DOHH2 (cell line): ENCODE measurements at regions not wholly inside any gene's neighbourhood (a gene's known extent, or its start where the extent isn't known, plus 50 kb on each side); places are given as distances from the start of the nearest gene placed in this dataset.

Source experiments
- H3F3A ChIP-seq: fragments of 200-600 bp; sonication (generic), shearing (Covaris generic); 2 replicates; pipeline ENCODE4 v1.6.0; 2016; ENCODE audit warnings: antibody characterized with exemption, mild to moderate bottlenecking; ENCODE audit not compliant: control insufficient read depth, insufficient read depth
- H3K27ac ChIP-seq: fragments of 200-600 bp; sonication (generic); 2 replicates; pipeline ENCODE4 v1.5.1; 2014; ENCODE audit warnings: low read depth, mild to moderate bottlenecking, low read length, moderate library complexity
- H3K27me3 ChIP-seq: fragments of 200-600 bp; sonication (generic); 2 replicates; pipeline ENCODE4 v1.6.1; 2014; ENCODE audit warnings: mild to moderate bottlenecking, low read length, mixed read lengths; ENCODE audit not compliant: control insufficient read depth
- H3K36me3 ChIP-seq: fragments of 200-600 bp; sonication (generic); 2 replicates; pipeline ENCODE4 v1.6.1; 2014; ENCODE audit warnings: mild to moderate bottlenecking, low read length, moderate library complexity, mixed read lengths; ENCODE audit not compliant: control insufficient read depth
- H3K4me1 ChIP-seq: fragments of 200-600 bp; sonication (generic); 2 replicates; pipeline ENCODE4 v1.6.1; 2014; ENCODE audit warnings: mild to moderate bottlenecking, low read length, mixed read lengths; ENCODE audit not compliant: control insufficient read depth
- H3K4me2 ChIP-seq: fragments of 200-600 bp; sonication (generic); 2 replicates; pipeline ENCODE4 v1.6.0; 2014; ENCODE audit warnings: mild to moderate bottlenecking, low read length, moderate library complexity
- H3K4me3 ChIP-seq: fragments of 200-600 bp; sonication (generic); 2 replicates; pipeline ENCODE4 v1.5.1; 2014; ENCODE audit warnings: mild to moderate bottlenecking, low read length, mixed read lengths
- H3K79me2 ChIP-seq: fragments of 200-600 bp; sonication (generic); 2 replicates; pipeline ENCODE4 v1.6.1; 2014; ENCODE audit warnings: mild to moderate bottlenecking, low read length, mixed read lengths; ENCODE audit not compliant: control insufficient read depth
- H3K9me2 ChIP-seq: fragments of 200-600 bp; sonication (generic); replicated peaks from 2 replicates; pipeline ENCODE4 v1.6.1; 2014; ENCODE audit warnings: mild to moderate bottlenecking, low read length, mixed read lengths; ENCODE audit not compliant: control insufficient read depth
- H3K9me3 ChIP-seq: fragments of 200-600 bp; sonication (generic); 2 replicates; pipeline ENCODE4 v1.6.1; 2014; ENCODE audit warnings: antibody characterized with exemption, low read length, mixed read lengths; ENCODE audit not compliant: control insufficient read depth, insufficient read depth
- H4K20me1 ChIP-seq: fragments of 200-600 bp; sonication (generic); 2 replicates; pipeline ENCODE4 v1.6.0; 2014; ENCODE audit warnings: low read depth, mild to moderate bottlenecking, antibody characterized with exemption, low read length, moderate library complexity; ENCODE audit not compliant: control insufficient read depth, insufficient read depth
- EZH2phosphoT487 ChIP-seq: fragments of 200-600 bp; sonication (generic); IDR thresholded peaks from 2 replicates; pipeline ENCODE4 v1.6.1; 2017; ENCODE audit warnings: borderline replicate concordance, mild to moderate bottlenecking, antibody characterized with exemption, low read length, moderate library complexity, mixed read lengths
- TF ChIP-seq, protein P1 (sequence below): fragments of 200-600 bp; sonication (generic); IDR thresholded peaks from one replicate; pipeline ENCODE4 v1.5.1; 2014; ENCODE audit warnings: antibody characterized with exemption, mild to moderate bottlenecking, low read depth, low read length; ENCODE audit not compliant: poor library complexity, severe bottlenecking

DNA sequence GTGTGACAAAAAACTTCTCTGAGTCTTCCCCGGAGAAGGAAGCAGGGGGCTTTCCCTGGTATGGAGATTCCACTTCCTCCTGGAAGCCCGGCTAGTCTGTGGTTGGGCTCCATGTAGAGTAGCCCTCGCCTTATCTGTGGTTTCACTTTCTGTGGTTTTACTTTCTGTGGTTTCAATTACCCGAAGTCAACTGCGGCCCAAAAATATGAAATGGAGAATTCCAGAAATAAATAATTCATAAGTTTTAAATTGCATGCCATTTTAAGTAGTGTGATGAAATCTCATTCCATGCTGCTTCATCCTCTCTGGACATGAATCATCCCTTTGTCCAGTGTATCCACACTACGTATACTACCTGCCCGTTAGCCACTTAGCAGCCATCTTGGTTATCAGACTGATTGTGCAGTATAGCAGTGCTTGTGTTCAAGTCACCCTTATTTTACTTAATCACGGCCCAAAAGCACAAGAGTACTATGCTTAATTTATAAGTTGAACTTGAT lies 275.0 kb upstream of the SESN3 start:
- no peaks in the 10 kb centered on the region for H3K79me2 ChIP-seq
- H3K4me1 ChIP-seq = no peaks in the 10 kb centered on the region
- TF ChIP-seq, protein P1, sequence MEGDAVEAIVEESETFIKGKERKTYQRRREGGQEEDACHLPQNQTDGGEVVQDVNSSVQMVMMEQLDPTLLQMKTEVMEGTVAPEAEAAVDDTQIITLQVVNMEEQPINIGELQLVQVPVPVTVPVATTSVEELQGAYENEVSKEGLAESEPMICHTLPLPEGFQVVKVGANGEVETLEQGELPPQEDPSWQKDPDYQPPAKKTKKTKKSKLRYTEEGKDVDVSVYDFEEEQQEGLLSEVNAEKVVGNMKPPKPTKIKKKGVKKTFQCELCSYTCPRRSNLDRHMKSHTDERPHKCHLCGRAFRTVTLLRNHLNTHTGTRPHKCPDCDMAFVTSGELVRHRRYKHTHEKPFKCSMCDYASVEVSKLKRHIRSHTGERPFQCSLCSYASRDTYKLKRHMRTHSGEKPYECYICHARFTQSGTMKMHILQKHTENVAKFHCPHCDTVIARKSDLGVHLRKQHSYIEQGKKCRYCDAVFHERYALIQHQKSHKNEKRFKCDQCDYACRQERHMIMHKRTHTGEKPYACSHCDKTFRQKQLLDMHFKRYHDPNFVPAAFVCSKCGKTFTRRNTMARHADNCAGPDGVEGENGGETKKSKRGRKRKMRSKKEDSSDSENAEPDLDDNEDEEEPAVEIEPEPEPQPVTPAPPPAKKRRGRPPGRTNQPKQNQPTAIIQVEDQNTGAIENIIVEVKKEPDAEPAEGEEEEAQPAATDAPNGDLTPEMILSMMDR = no peak
- TF ChIP-seq EZH2phosphoT487 = no peak
- no peaks in the 10 kb centered on the region for H3K36me3 ChIP-seq
- no peak overlapping the region for H3K4me3 ChIP-seq
- H3F3A ChIP-seq = no peaks in the 10 kb centered on the region
- no peaks in the 10 kb centered on the region for H3K9me2 ChIP-seq
- no peaks in the 10 kb centered on the region for H3K27me3 ChIP-seq
- no peak overlapping the region for H3K4me2 ChIP-seq
- H4K20me1 ChIP-seq = no peaks in the 10 kb centered on the region
- no peak overlapping the region for H3K27ac ChIP-seq
- H3K9me3 ChIP-seq = no peaks in the 10 kb centered on the region

DNA sequence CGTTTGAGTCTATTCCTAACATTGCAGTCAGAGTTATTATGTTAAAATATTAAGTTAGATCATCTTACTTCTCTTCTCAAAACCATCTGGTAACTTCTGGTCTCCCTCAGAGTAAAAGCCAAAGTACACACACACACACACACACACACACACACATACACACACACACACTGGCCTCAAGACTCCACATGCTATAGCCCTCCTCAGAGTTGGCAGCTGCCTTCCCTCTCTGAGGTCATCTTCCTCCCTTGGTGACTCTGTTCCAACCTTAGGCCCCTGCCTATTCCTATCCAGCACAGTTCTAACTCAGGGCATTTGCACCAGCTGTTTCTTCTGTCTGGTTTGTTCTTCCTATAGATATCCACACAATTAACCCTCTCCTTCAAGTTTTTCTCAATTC lies 272.0 kb upstream of the SESN3 start:
- H3K36me3 ChIP-seq = no peaks in the 10 kb centered on the region
- no peaks in the 10 kb centered on the region for H3K4me1 ChIP-seq
- no peaks in the 10 kb centered on the region for H4K20me1 ChIP-seq
- TF ChIP-seq, protein P1 = no peak
- TF ChIP-seq EZH2phosphoT487 = no peak
- no peaks in the 10 kb centered on the region for H3K9me3 ChIP-seq
- no peak overlapping the region for H3K4me3 ChIP-seq
- H3K9me2 ChIP-seq = no peaks in the 10 kb centered on the region
- no peaks in the 10 kb centered on the region for H3K79me2 ChIP-seq
- H3F3A ChIP-seq = no peaks in the 10 kb centered on the region
- no peaks in the 10 kb centered on the region for H3K27me3 ChIP-seq
- H3K4me2 ChIP-seq = no peak overlapping the region
- no peak overlapping the region for H3K27ac ChIP-seq

DNA sequence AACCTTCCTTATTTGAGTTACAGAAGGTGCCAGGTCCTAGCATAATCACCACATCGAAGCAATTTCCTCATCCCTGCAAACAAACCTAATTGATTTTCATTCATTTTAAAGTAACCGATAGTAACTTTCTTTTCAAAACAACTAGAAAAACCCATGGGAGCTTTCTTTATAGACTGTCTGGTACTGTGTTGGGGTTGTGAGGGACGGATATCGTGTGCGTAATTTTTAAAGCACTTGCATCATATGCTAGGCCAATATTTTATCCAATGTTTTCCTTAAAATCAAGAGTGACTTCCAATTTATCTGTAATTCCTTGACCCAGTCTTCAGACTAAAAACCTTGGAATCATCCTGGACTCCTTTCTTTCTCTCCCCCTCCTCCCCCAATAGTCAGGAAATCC lies 271.5 kb upstream of the SESN3 start:
- Histone ChIP-seq H3K79me2 (no peaks in the 10 kb centered on the region), H3K27me3 (no peaks in the 10 kb centered on the region), H3K27ac (no peak overlapping the region), H3K4me2 (no peak overlapping the region), H3K4me3 (no peak overlapping the region), H3K9me2 (no peaks in the 10 kb centered on the region), H3F3A (no peaks in the 10 kb centered on the region), H3K36me3 (no peaks in the 10 kb centered on the region), H4K20me1 (no peaks in the 10 kb centered on the region), H3K4me1 (no peaks in the 10 kb centered on the region), H3K9me3 (no peaks in the 10 kb centered on the region)
- TF ChIP-seq, protein P1 = no peak
- TF ChIP-seq EZH2phosphoT487 = no peak
